ENCODE measurements at regions not wholly inside any gene's neighbourhood (a gene's known extent, or its start where the extent isn't known, plus 50 kb on each side); places are given as distances from the start of the nearest gene placed in this dataset.

DNA sequence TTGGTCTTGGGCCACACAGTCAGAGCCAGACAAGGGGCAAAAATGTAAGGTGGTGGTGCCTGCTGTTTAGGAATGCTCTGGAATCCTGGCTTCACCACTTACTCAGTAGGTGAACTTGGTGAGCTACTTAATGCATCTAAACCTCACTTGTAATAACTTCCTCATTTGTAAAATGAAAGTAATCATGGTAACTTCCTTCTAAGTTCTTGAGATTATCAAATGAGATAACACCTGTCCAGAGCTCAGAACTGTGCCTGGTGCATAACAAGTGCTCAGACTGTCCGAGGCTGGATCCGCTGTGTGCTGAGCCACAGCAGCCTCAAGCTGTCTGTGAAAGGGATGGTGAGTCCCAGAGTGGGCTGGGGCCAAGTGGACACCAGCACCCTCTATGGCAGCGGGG lies 62.8 kb upstream of the KY start (continued):
- TF ChIP-seq NEUROD1 (IDR thresholded peaks at IDR 0.05; ENCODE audit: borderline replicate concordance, low read depth, low read length, partially characterized antibody) = no peak
- no peak for TF ChIP-seq EHMT2 (IDR thresholded peaks at IDR 0.05)
- no peak for TF ChIP-seq ZNF830 (CRISPR knock-in tag; IDR thresholded peaks at IDR 0.05)
- TF ChIP-seq SAFB (IDR thresholded peaks at IDR 0.05; ENCODE audit: borderline replicate concordance, low read depth, low read length) = no peak
- no peak for TF ChIP-seq BRF1 (IDR thresholded peaks at IDR 0.05; ENCODE audit: borderline replicate concordance, extremely low read depth, insufficient read length)
- TF ChIP-seq, protein P1, sequence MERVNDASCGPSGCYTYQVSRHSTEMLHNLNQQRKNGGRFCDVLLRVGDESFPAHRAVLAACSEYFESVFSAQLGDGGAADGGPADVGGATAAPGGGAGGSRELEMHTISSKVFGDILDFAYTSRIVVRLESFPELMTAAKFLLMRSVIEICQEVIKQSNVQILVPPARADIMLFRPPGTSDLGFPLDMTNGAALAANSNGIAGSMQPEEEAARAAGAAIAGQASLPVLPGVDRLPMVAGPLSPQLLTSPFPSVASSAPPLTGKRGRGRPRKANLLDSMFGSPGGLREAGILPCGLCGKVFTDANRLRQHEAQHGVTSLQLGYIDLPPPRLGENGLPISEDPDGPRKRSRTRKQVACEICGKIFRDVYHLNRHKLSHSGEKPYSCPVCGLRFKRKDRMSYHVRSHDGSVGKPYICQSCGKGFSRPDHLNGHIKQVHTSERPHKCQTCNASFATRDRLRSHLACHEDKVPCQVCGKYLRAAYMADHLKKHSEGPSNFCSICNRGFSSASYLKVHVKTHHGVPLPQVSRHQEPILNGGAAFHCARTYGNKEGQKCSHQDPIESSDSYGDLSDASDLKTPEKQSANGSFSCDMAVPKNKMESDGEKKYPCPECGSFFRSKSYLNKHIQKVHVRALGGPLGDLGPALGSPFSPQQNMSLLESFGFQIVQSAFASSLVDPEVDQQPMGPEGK (CRISPR knock-in tag; IDR thresholded peaks at IDR 0.05; ENCODE audit: borderline replicate concordance) = no peak
- TF ChIP-seq PHF8 (IDR thresholded peaks at IDR 0.05; ENCODE audit: borderline replicate concordance, low read length) = no peak
- no peak for TF ChIP-seq SMAD2 (IDR thresholded peaks at IDR 0.05; ENCODE audit: low read depth, low read length)
- TF ChIP-seq CXXC5 (CRISPR knock-in tag; IDR thresholded peaks at IDR 0.05) = no peak

DNA sequence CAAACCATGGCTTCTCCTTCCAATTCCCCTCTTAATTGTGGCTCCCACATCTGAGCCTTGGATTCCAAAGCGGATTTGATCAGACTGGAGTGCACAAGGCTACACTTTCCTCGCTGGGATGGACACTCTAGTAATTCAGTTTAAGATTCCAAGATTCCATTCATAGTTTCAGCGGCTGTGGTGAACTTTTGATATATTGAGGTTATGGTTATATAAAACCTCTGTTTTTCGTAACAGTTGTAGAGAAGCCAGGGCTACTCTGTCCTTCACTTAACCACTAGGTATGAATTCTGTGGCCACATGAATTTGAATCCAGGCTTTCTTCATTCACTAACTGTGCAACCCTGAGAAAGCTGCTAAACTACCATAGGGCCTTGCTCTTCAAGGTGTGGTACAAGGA lies 67.9 kb upstream of the KY start:
- H3K36me3 ChIP-seq (ENCODE audit: control insufficient read depth, insufficient read depth, low read length) = no peaks in the 10 kb centered on the region
- in situ Hi-C loops (cut with MboI) (no loop called here), intact Hi-C loops (cut with micrococcal nuclease) (no loop called here)
- ChIA-PET POLR2A (no interaction called here), CTCF (ENCODE audit: low intra/inter-chr PET ratio) (no interaction called here)
- no peak overlapping the region for H3K4me2 ChIP-seq (ENCODE audit: insufficient read depth, low read length)
- H3K27me3 ChIP-seq (ENCODE audit: control insufficient read depth in 2 of 2, insufficient read depth in 2 of 2, low read length in 2 of 2) = no peaks in the 10 kb centered on the region
- no peak overlapping the region for H3K27ac ChIP-seq (ENCODE audit: extremely low read depth, low read depth, low read length)
- WGBS (ENCODE audit: insufficient coverage, low coverage, missing lambda C conversion rate) = 0% methylated on average over 3 of the region's 4 CpGs
- H3K4me3 ChIP-seq = no peak overlapping the region
- DNase-seq (ENCODE audit: extremely low read depth in 1 of 4, low spot score in 3 of 4) (no peak), ATAC-seq (no peak), FAIRE-seq (no peak)
- no peaks in the 10 kb centered on the region for H3K4me1 ChIP-seq (replicated peaks in 1 of 2; ENCODE audit: control insufficient read depth in 2 of 2, insufficient read depth in 2 of 2, low read length in 2 of 2)
- no peaks in the 10 kb centered on the region for H3K79me2 ChIP-seq (ENCODE audit: control insufficient read depth, insufficient read depth, low read length)
- no peaks in the 10 kb centered on the region for H4K20me1 ChIP-seq (replicated peaks; ENCODE audit: control insufficient read depth, insufficient read depth, low read length)
- no peak overlapping the region for H3K9ac ChIP-seq (ENCODE audit: insufficient read depth in 1 of 2, low read depth in 2 of 2, low read length in 2 of 2)
- BruUV-seq (replicated peaks) = no TSS peak
- H3K9me3 ChIP-seq (replicated peaks; ENCODE audit: control insufficient read depth, insufficient read depth, low read depth, low read length) = no peaks in the 10 kb centered on the region
- no peaks in the 10 kb centered on the region for H3K9me1 ChIP-seq (ENCODE audit: control insufficient read depth, insufficient read depth, low read length)
- H2AFZ ChIP-seq (ENCODE audit: low read depth, low read length) = no peak overlapping the region
- TF ChIP-seq ILK (tag; IDR thresholded peaks at IDR 0.05; ENCODE audit: borderline replicate concordance, low read depth) (no peak), ZNF507 (tag; conservative IDR thresholded peaks at IDR 0.05) (no peak), ZNF764 (CRISPR knock-in tag; IDR thresholded peaks at IDR 0.05; ENCODE audit: low read depth) (no peak)
- TF ChIP-seq, protein P2, sequence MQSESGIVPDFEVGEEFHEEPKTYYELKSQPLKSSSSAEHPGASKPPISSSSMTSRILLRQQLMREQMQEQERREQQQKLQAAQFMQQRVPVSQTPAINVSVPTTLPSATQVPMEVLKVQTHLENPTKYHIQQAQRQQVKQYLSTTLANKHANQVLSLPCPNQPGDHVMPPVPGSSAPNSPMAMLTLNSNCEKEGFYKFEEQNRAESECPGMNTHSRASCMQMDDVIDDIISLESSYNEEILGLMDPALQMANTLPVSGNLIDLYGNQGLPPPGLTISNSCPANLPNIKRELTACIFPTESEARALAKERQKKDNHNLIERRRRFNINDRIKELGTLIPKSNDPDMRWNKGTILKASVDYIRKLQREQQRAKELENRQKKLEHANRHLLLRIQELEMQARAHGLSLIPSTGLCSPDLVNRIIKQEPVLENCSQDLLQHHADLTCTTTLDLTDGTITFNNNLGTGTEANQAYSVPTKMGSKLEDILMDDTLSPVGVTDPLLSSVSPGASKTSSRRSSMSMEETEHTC (IDR thresholded peaks at IDR 0.05) = no peak
- TF ChIP-seq, protein P3, sequence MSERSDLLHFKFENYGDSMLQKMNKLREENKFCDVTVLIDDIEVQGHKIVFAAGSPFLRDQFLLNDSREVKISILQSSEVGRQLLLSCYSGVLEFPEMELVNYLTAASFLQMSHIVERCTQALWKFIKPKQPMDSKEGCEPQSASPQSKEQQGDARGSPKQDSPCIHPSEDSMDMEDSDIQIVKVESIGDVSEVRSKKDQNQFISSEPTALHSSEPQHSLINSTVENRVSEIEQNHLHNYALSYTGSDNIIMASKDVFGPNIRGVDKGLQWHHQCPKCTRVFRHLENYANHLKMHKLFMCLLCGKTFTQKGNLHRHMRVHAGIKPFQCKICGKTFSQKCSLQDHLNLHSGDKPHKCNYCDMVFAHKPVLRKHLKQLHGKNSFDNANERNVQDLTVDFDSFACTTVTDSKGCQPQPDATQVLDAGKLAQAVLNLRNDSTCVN (CRISPR knock-in tag; IDR thresholded peaks at IDR 0.05) = no peak
